H1 (cell line): ENCODE measurements at regions not wholly inside any gene's neighbourhood (a gene's known extent, or its start where the extent isn't known, plus 50 kb on each side); places are given as distances from the start of the nearest gene placed in this dataset.

Source experiments
- CTCF ChIA-PET: fragments of 300-600 bp; sonication (Branson Sonifier 250); formaldehyde crosslinking; loops from one replicate; lab custom pipeline; 2021; ENCODE audit not compliant: partially characterized antibody; lab: Charles Lee
- POLR2A ChIA-PET: fragments of 300-600 bp; sonication (Branson Sonifier 250); formaldehyde crosslinking; loops from one replicate; lab custom pipeline; 2021; ENCODE audit warnings: inconsistent platforms; ENCODE audit not compliant: partially characterized antibody; lab: Charles Lee
- DNase-seq, 2 experiments: peaks; one replicate each; pipeline versions ENCODE4 v3.0.0 to v3.0.0-alpha.2; 2010 to 2022; ENCODE audit warnings: low spot score in 2 of 2, low read depth in 1 of 2, mixed read lengths in 1 of 2
- FAIRE-seq: peaks from 2 replicates; lab custom pipeline; 2011; peaks lifted over from hg19 to GRCh38; lab: Jason Lieb, UNC
- H2AFZ ChIP-seq: 2 replicates; pipeline ENCODE4 v1.8.1; 2012; ENCODE audit warnings: low read length, inconsistent platforms
- H2AK5ac ChIP-seq: 2 replicates; pipeline ENCODE4 v1.6.1; 2013; ENCODE audit warnings: low read depth, low read length
- H2BK120ac ChIP-seq: replicated peaks from 2 replicates; pipeline ENCODE3; 2013; ENCODE audit warnings: low read depth, low read length, inconsistent platforms
- H2BK12ac ChIP-seq: 2 replicates; pipeline ENCODE4 v1.6.1; 2013; ENCODE audit warnings: low read depth, low read length
- H2BK15ac ChIP-seq: 2 replicates; pipeline ENCODE4 v1.6.1; 2013; ENCODE audit warnings: low read length
- H2BK20ac ChIP-seq: 2 replicates; pipeline ENCODE4 v1.6.1; 2013; ENCODE audit warnings: low read length
- H2BK5ac ChIP-seq: 2 replicates; pipeline ENCODE4 v1.6.1; 2013; ENCODE audit warnings: low read depth, low read length
- H3K14ac ChIP-seq: 2 replicates; pipeline ENCODE4 v1.6.1; 2013; ENCODE audit warnings: inconsistent platforms; ENCODE audit not compliant: insufficient read length
- H3K18ac ChIP-seq: 2 replicates; pipeline ENCODE4 v1.6.1; 2013; ENCODE audit warnings: low read length; ENCODE audit errors: extremely low read depth
- H3K23ac ChIP-seq: 2 replicates; pipeline ENCODE4 v1.6.1; 2013; ENCODE audit warnings: inconsistent platforms; ENCODE audit not compliant: insufficient read length
- H3K23me2 ChIP-seq: 2 replicates; pipeline ENCODE4 v1.6.1; 2013; ENCODE audit warnings: low read depth, low read length
- H3K27ac ChIP-seq: 2 replicates; pipeline ENCODE4 v1.6.1; 2011; ENCODE audit warnings: low read depth, low read length, inconsistent platforms
- H3K27me3 ChIP-seq, 4 experiments: replicated peaks in 1 of 4; 1 replicate in 1 of 4; 2 replicates in 3 of 4; pipeline versions ENCODE4 v1.6.1 to v1.8.1; 2011 to 2013; ENCODE audit warnings: low read length in 3 of 4, mild to moderate bottlenecking in 3 of 4, inconsistent platforms in 2 of 4, mixed read lengths in 2 of 4, moderate library complexity in 1 of 4; ENCODE audit not compliant: control insufficient read depth in 3 of 4, insufficient read depth in 3 of 4; ENCODE audit errors: extremely low read depth in 1 of 4
- H3K36me3 ChIP-seq, 4 experiments: 2 replicates each; pipeline versions ENCODE4 v1.6.1 to v1.8.1; 2011 to 2013; ENCODE audit warnings: mild to moderate bottlenecking in 4 of 4, low read length in 3 of 4, moderate library complexity in 2 of 4, control low read depth in 1 of 4, inconsistent platforms in 1 of 4; ENCODE audit not compliant: insufficient read depth in 4 of 4, control insufficient read depth in 2 of 4
- H3K4ac ChIP-seq: replicated peaks from 2 replicates; pipeline ENCODE3; 2013; ENCODE audit warnings: low read length, low read depth, mixed read lengths, inconsistent platforms; ENCODE audit not compliant: insufficient read length
- H3K4me1 ChIP-seq, 4 experiments: replicated peaks in 1 of 4; 1 replicate in 1 of 4; 2 replicates in 3 of 4; pipeline versions ENCODE4 v1.6.1 to v1.8.1; 2011 to 2013; ENCODE audit warnings: low read length in 3 of 4, inconsistent platforms in 2 of 4, mixed read lengths in 1 of 4; ENCODE audit not compliant: insufficient read depth in 4 of 4, control insufficient read depth in 3 of 4
- H3K4me2 ChIP-seq, 2 experiments: 2 replicates each; pipeline versions ENCODE4 v1.6.1 to v1.8.1; 2011 to 2013; ENCODE audit warnings: low read depth in 2 of 2, low read length in 2 of 2, control low read depth in 1 of 2, inconsistent platforms in 1 of 2, mild to moderate bottlenecking in 1 of 2; ENCODE audit not compliant: insufficient read depth in 1 of 2
- H3K4me3 ChIP-seq, 4 experiments: fragments of 200-600, 300-600 bp in 1 of 4; sonication (generic), shearing (Covaris generic), sonication (Bioruptor Twin) in 1 of 4; 2 replicates each; pipeline versions ENCODE4 v1.5.1 to v1.8.1; 2011 to 2016; ENCODE audit warnings: low read length in 4 of 4, low read depth in 3 of 4, control low read depth in 2 of 4, inconsistent platforms in 2 of 4, mild to moderate bottlenecking in 2 of 4, mixed read lengths in 1 of 4, moderate library complexity in 1 of 4; ENCODE audit not compliant: insufficient read depth in 2 of 4; ENCODE audit errors: extremely low read depth in 1 of 4
- H3K56ac ChIP-seq: replicated peaks from 2 replicates; pipeline ENCODE3; 2013; ENCODE audit warnings: low read depth, mild to moderate bottlenecking, mixed read lengths, low read length, inconsistent platforms; ENCODE audit not compliant: insufficient read length
- H3K79me1 ChIP-seq: 2 replicates; pipeline ENCODE4 v1.6.1; 2013; ENCODE audit warnings: low read depth, low read length, control low read depth
- H3K79me2 ChIP-seq, 2 experiments: 2 replicates each; pipeline versions ENCODE4 v1.6.1 to v1.8.1; 2012 to 2013; ENCODE audit warnings: low read length in 2 of 2, mild to moderate bottlenecking in 2 of 2, inconsistent platforms in 1 of 2; ENCODE audit not compliant: insufficient read depth in 2 of 2, control insufficient read depth in 1 of 2
- H3K9ac ChIP-seq, 4 experiments: replicated peaks in 1 of 4; 1 replicate in 1 of 4; 2 replicates in 3 of 4; pipeline versions ENCODE4 v1.6.1 to v1.8.1; 2011 to 2013; ENCODE audit warnings: low read depth in 3 of 4, low read length in 3 of 4, control low read depth in 2 of 4, mild to moderate bottlenecking in 2 of 4, moderate library complexity in 2 of 4, inconsistent platforms in 1 of 4; ENCODE audit errors: extremely low read depth in 1 of 4
- H3K9me3 ChIP-seq, 2 experiments: 2 replicates each; pipeline versions ENCODE4 v1.6.1 to v1.8.1; 2012 to 2013; ENCODE audit warnings: mild to moderate bottlenecking in 2 of 2, moderate library complexity in 2 of 2, control low read depth in 1 of 2, inconsistent platforms in 1 of 2, low read depth in 1 of 2, low read length in 1 of 2, mixed read lengths in 1 of 2; ENCODE audit not compliant: insufficient read depth in 2 of 2
- H4K20me1 ChIP-seq, 2 experiments: replicated peaks in 1 of 2; 2 replicates each; pipeline versions ENCODE3 to v1.8.1; 2011 to 2013; ENCODE audit warnings: inconsistent platforms in 2 of 2, low read length in 2 of 2, mild to moderate bottlenecking in 1 of 2; ENCODE audit not compliant: insufficient read depth in 2 of 2, control insufficient read depth in 1 of 2
- H4K5ac ChIP-seq: 2 replicates; pipeline ENCODE4 v1.6.1; 2013; ENCODE audit warnings: low read length, low read depth, mixed read lengths, inconsistent platforms; ENCODE audit not compliant: insufficient read length
- H4K8ac ChIP-seq: 2 replicates; pipeline ENCODE4 v1.8.0; 2013; ENCODE audit warnings: mild to moderate bottlenecking, moderate library complexity, low read length, inconsistent platforms; ENCODE audit not compliant: insufficient read depth; ENCODE audit errors: extremely low read depth
- H4K91ac ChIP-seq: replicated peaks from 2 replicates; pipeline ENCODE3; 2013; ENCODE audit warnings: low read length, mixed read lengths, inconsistent platforms; ENCODE audit not compliant: insufficient read length
- EZH2 ChIP-seq: fragments of 200-600 bp; sonication (generic); IDR thresholded peaks from 2 replicates; pipeline ENCODE4 v1.7.1; 2012; ENCODE audit warnings: low read depth, mild to moderate bottlenecking, moderate library complexity, low read length, inconsistent platforms; ENCODE audit not compliant: severe bottlenecking
- KDM4A ChIP-seq: IDR thresholded peaks from one replicate; pipeline ENCODE4 v1.7.1; 2012; ENCODE audit warnings: low read depth, mild to moderate bottlenecking, moderate library complexity, low read length, inconsistent platforms; ENCODE audit not compliant: severe bottlenecking
- SUZ12 ChIP-seq: fragments of 200-600 bp; sonication (generic); IDR thresholded peaks from 2 replicates; pipeline ENCODE4 v1.6.1; 2012; ENCODE audit warnings: mild to moderate bottlenecking, inconsistent platforms, low read length, moderate library complexity, mixed read lengths
- TBP ChIP-seq: IDR thresholded peaks from 2 replicates; pipeline ENCODE4 v1.6.1; 2011; ENCODE audit warnings: low read depth, low read length, improper control_type of control experiment
- ZNF274 ChIP-seq: IDR thresholded peaks from 2 replicates; pipeline ENCODE4 v1.7.0; 2012; ENCODE audit warnings: low read length, borderline replicate concordance; ENCODE audit errors: extremely low read depth
- WGBS, 2 experiments: shearing (Covaris generic) in 1 of 2; methylation state at CpG; one replicate each; pipeline versions ENCODE4 v1.1.6 to v1.1.7; 2013 to 2015; ENCODE audit warnings: low lambda C conversion rate in 2 of 2, mixed read lengths in 2 of 2, inconsistent platforms in 1 of 2, low coverage in 1 of 2, missing lambda C conversion rate in 1 of 2; ENCODE audit not compliant: insufficient replicate concordance in 2 of 2, insufficient coverage in 1 of 2, insufficient read length in 1 of 2; ENCODE audit errors: extremely low coverage in 1 of 2, missing lambda C conversion rate in 1 of 2; 5-methylcytosine and 5-hydroxymethylcytosine counted together

DNA sequence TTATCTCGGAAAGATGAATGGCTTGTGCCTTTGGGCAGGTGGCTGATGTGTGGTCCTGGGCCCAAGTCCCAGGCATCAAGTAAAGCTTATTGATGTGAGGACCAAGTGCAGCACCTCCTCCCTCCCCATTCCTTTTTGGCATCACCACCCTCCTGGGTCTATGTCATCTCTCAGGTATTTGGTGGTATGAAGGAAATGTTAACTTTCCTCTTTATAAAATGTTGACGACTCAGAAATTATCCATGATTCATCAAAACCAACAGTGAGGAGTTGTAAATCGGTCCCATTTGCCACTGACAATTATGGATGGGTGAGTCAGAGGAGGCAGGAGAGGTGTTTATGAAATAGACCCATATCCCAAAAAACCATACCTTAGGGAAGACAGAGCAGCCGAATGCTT lies 229.4 kb upstream of the GATB start:
- no peaks in the 10 kb centered on the region for H3K27me3 ChIP-seq
- no peaks in the 10 kb centered on the region for H3K23me2 ChIP-seq
- H3K9ac ChIP-seq = no peak overlapping the region
- no peak overlapping the region for H2BK120ac ChIP-seq
- no peak for TF ChIP-seq KDM4A
- TF ChIP-seq TBP = no peak
- TF ChIP-seq SUZ12 = no peak
- no peak for TF ChIP-seq EZH2
- no peak for TF ChIP-seq ZNF274
- no peak overlapping the region for H4K91ac ChIP-seq
- 0 out of 4 replicates have a peak, but pooled peaks cover 0 to 2% of the 10 kb centered on the region in 2 experiments for H3K9me3 ChIP-seq
- H3K36me3 ChIP-seq = no peaks in the 10 kb centered on the region
- H3K4ac ChIP-seq = no peak overlapping the region
- no peak overlapping the region for H3K14ac ChIP-seq
- ChIA-PET CTCF (interaction anchor here (1.1 to 1.8 kb wide), 2 partner anchors 13 to 31 kb away, joined by 3 read pairs; no protein-coding TSS in a partner anchor), POLR2A (no interaction called here)
- H4K5ac ChIP-seq = no peak overlapping the region
- H3K23ac ChIP-seq = no peak overlapping the region
- WGBS, 2 experiments = 87% methylated on average over 4 of the region's 4 CpGs; no CpG with 5 or more reads in 1 of the 2 experiments
- no peak for DNase-seq
- H2BK15ac ChIP-seq = no peak overlapping the region
- H4K8ac ChIP-seq = no peak overlapping the region
- H2BK12ac ChIP-seq = no peak overlapping the region
- H2AFZ ChIP-seq = no peak overlapping the region
- no peak overlapping the region for H3K27ac ChIP-seq
- H3K4me2 ChIP-seq = no peak overlapping the region
- no peaks in the 10 kb centered on the region for H3K79me1 ChIP-seq
- no peak overlapping the region for H3K56ac ChIP-seq
- no peak overlapping the region for H2AK5ac ChIP-seq
- no peak overlapping the region for H2BK20ac ChIP-seq
- H3K4me3 ChIP-seq = no peak overlapping the region
- no peaks in the 10 kb centered on the region for H4K20me1 ChIP-seq
- H2BK5ac ChIP-seq = no peak overlapping the region
- no peaks in the 10 kb centered on the region for H3K79me2 ChIP-seq
- FAIRE-seq = no peak
- H3K18ac ChIP-seq = no peak overlapping the region
- peaks cover 0 to 12% (median 6%) of the 10 kb centered on the region in 4 experiments; a peak in 3 of 7 replicates for H3K4me1 ChIP-seq
